ENCODE measurements at regions not wholly inside any gene's neighbourhood (a gene's known extent, or its start where the extent isn't known, plus 50 kb on each side); places are given as distances from the start of the nearest gene placed in this dataset.

DNA sequence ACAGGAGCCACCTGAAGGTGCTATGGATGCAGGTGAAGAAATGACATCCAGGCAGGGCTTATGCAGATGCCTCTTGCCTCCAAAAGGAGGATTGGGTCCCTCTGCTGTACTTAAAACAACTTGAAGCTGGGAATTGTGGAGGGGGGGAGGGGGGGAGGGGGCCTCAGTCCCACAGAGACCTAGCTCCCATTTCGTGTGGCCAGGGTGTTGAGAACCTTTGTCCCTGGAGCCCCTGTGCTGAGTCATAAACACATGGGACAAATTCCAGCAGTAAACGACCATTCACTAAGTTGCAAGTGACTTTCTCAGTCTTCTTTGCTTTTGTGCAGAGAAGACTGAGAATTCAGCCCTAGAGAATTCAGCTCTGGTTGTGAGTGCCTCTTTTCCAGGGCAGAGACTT lies 96.5 kb upstream of the PODXL start:
- TF ChIP-seq CTCF (IDR thresholded peaks at IDR 0.05; ENCODE audit: insufficient read depth, low read depth, low read length): no peak
- no peak for TF ChIP-seq EZH2 (IDR thresholded peaks at IDR 0.05; ENCODE audit: insufficient read depth, low read length)

Data from astrocyte (in vitro differentiated cells and primary cell).